Lower leg skin (tissue), 3 donors: ENCODE measurements at regions not wholly inside any gene's neighbourhood (a gene's known extent, or its start where the extent isn't known, plus 50 kb on each side); places are given as distances from the start of the nearest gene placed in this dataset.

Source experiments
- CTCF ChIP-seq, 3 donors: fragments of 450-650 bp; IDR thresholded peaks; one replicate each; pipeline ENCODE4 v1.5.1; 2016; ENCODE audit warnings: antibody characterized with exemption in 3 of 3, mild to moderate bottlenecking in 3 of 3, moderate library complexity in 2 of 3
- POLR2A ChIP-seq, 2 donors: fragments of 450-650 bp; IDR thresholded peaks; one replicate each; pipeline ENCODE4 v1.6.1; 2016 to 2017; ENCODE audit warnings: antibody characterized with exemption in 2 of 2, mild to moderate bottlenecking in 1 of 2, moderate library complexity in 1 of 2

GRCh38 chr13:30145709-30146367 lies 161.5 kb downstream of the KATNAL1 start:
- TF ChIP-seq CTCF (IDR thresholded peaks at IDR 0.05) (no peak), POLR2A (IDR thresholded peaks at IDR 0.05) (no peak)
